ENCODE measurements at regions not wholly inside any gene's neighbourhood (a gene's known extent, or its start where the extent isn't known, plus 50 kb on each side); places are given as distances from the start of the nearest gene placed in this dataset.

GRCh38 chr20:21618759-21619416 lies 86.6 kb upstream of the PAX1 start:
- no peaks in the 10 kb centered on the region for H3K79me1 ChIP-seq (ENCODE audit: insufficient read depth, low read depth, low read length, poor library complexity, severe bottlenecking)
- H2BK20ac ChIP-seq (ENCODE audit: low read depth, low read length, poor library complexity, severe bottlenecking) = no peak overlapping the region
- H3K56ac ChIP-seq (ENCODE audit: insufficient read length, low read depth, low read length) = no peak overlapping the region
- no peaks in the 10 kb centered on the region for H3K79me2 ChIP-seq (ENCODE audit: insufficient read depth, low read length)
- H3K18ac ChIP-seq (ENCODE audit: insufficient read length, low read depth, low read length) = no peak overlapping the region
- no peak overlapping the region for H4K5ac ChIP-seq (ENCODE audit: insufficient read length, low read depth, low read length)
- H4K20me1 ChIP-seq (ENCODE audit: control insufficient read depth, insufficient read depth, insufficient read length) = no peaks in the 10 kb centered on the region
- no peak overlapping the region for H2AFZ ChIP-seq (ENCODE audit: low read length)
- Mint-ChIP-seq H3K9me3 (no peaks in the 10 kb centered on the region), H3K27ac (no peak overlapping the region), H3K27me3 (ENCODE audit: low read depth) (peaks cover 41% of the 10 kb centered on the region), H3K4me3 (no peak overlapping the region), H3K4me1 (no peaks in the 10 kb centered on the region; a peak in 1 of 4 replicates), H3K36me3 (ENCODE audit: insufficient read depth in 1 of 3, low read depth in 3 of 3) (no peaks in the 10 kb centered on the region)
- H3K4me1 ChIP-seq (ENCODE audit: insufficient read depth, low read length) = no peaks in the 10 kb centered on the region
- H3K27ac ChIP-seq (ENCODE audit: insufficient read length, low read depth, low read length) = no peak overlapping the region
- H3K23ac ChIP-seq (ENCODE audit: insufficient read length, low read depth, low read length) = no peak overlapping the region
- H3K9ac ChIP-seq (ENCODE audit: extremely low read depth, insufficient read length, low read length) = no peak overlapping the region
- no peak overlapping the region for H2BK120ac ChIP-seq (ENCODE audit: low read depth, low read length, poor library complexity, severe bottlenecking)
- H3K9me3 ChIP-seq (ENCODE audit: control insufficient read depth, low read depth, low read length) = no peaks in the 10 kb centered on the region
- no CpG with 5 or more reads among the region's 7 CpGs for WGBS (ENCODE audit: extremely low coverage, insufficient read length, low lambda C conversion rate)
- H3K27me3 ChIP-seq (ENCODE audit: insufficient read depth, low read length) = no peaks in the 10 kb centered on the region
- TF ChIP-seq, protein P1, sequence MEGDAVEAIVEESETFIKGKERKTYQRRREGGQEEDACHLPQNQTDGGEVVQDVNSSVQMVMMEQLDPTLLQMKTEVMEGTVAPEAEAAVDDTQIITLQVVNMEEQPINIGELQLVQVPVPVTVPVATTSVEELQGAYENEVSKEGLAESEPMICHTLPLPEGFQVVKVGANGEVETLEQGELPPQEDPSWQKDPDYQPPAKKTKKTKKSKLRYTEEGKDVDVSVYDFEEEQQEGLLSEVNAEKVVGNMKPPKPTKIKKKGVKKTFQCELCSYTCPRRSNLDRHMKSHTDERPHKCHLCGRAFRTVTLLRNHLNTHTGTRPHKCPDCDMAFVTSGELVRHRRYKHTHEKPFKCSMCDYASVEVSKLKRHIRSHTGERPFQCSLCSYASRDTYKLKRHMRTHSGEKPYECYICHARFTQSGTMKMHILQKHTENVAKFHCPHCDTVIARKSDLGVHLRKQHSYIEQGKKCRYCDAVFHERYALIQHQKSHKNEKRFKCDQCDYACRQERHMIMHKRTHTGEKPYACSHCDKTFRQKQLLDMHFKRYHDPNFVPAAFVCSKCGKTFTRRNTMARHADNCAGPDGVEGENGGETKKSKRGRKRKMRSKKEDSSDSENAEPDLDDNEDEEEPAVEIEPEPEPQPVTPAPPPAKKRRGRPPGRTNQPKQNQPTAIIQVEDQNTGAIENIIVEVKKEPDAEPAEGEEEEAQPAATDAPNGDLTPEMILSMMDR (conservative IDR thresholded peaks at IDR 0.05) = no peak
- H3K14ac ChIP-seq (ENCODE audit: insufficient read depth, low read length) = no peak overlapping the region
- no peak overlapping the region for H4K91ac ChIP-seq (ENCODE audit: insufficient read length, low read depth, low read length)
- no peaks in the 10 kb centered on the region for H3K23me2 ChIP-seq (ENCODE audit: insufficient read length, low read depth, low read length, poor library complexity, severe bottlenecking)
- no peak for DNase-seq
- no peak overlapping the region for H3K4ac ChIP-seq (ENCODE audit: low read depth, low read length)
- H2BK15ac ChIP-seq (ENCODE audit: low read depth, low read length) = no peak overlapping the region
- no peak overlapping the region for H3K4me2 ChIP-seq (ENCODE audit: insufficient read depth, insufficient read length, low read length)
- H3T11ph ChIP-seq (ENCODE audit: low read length) = no peak overlapping the region
- no peak overlapping the region for H2BK5ac ChIP-seq (ENCODE audit: insufficient read length, low read length)
- H2AK5ac ChIP-seq (ENCODE audit: insufficient read length, low read length) = no peak overlapping the region
- H2BK12ac ChIP-seq (ENCODE audit: insufficient read length, low read depth, low read length) = no peak overlapping the region
- no peak overlapping the region for H4K8ac ChIP-seq (replicated peaks; ENCODE audit: insufficient read length, low read depth, low read length)

All from H9 (cell line).